BLaER1 treated with 17β-estradiol and CSF1 and Interleukin-3, amounts not matched to agents 10 nM and 100 nM (cell line): ENCODE measurements at regions not wholly inside any gene's neighbourhood (a gene's known extent, or its start where the extent isn't known, plus 50 kb on each side); places are given as distances from the start of the nearest gene placed in this dataset.

Experiments
- H3K27ac ChIP-seq, 11 experiments: shearing (Covaris generic); formaldehyde crosslinking; 2 replicates each; pipeline ENCODE4 v1.8.1; 2022
- H3K27me3 ChIP-seq, 11 experiments: shearing (Covaris generic); formaldehyde crosslinking; 2 replicates each; pipeline ENCODE4 v1.8.1; 2022
- H3K36me3 ChIP-seq, 11 experiments: shearing (Covaris generic); formaldehyde crosslinking; 2 replicates each; pipeline ENCODE4 v1.8.1; 2022
- H3K4me1 ChIP-seq, 10 experiments: shearing (Covaris generic); formaldehyde crosslinking; 2 replicates each; pipeline ENCODE4 v1.8.1; 2022
- H3K4me2 ChIP-seq, 11 experiments: shearing (Covaris generic); formaldehyde crosslinking; 2 replicates each; pipeline ENCODE4 v1.8.1; 2022
- H3K4me3 ChIP-seq, 10 experiments: shearing (Covaris generic); formaldehyde crosslinking; 2 replicates each; pipeline ENCODE4 v1.8.1; 2022
- H3K9ac ChIP-seq, 11 experiments: shearing (Covaris generic); formaldehyde crosslinking; 2 replicates each; pipeline ENCODE4 v1.8.1; 2022
- H3K9me3 ChIP-seq, 11 experiments: shearing (Covaris generic); formaldehyde crosslinking; replicated peaks in 1 of 11; 2 replicates each; pipeline ENCODE4 v1.8.1; 2022
- H4K20me1 ChIP-seq, 11 experiments: shearing (Covaris generic); formaldehyde crosslinking; 2 replicates each; pipeline ENCODE4 v1.8.1; 2022
- Cebpa-rat ChIP-seq, 11 experiments: shearing (Covaris generic); IDR thresholded peaks; 2 replicates each; pipeline ENCODE4 v1.8.1; 2022

- Histone ChIP-seq H3K9ac (no peak overlapping the region), H3K4me3 (no peak overlapping the region), H3K36me3 (no peaks in the 10 kb centered on the region), H3K9me3 (peaks cover 0 to 9% (median 0%) of the 10 kb centered on the region in 11 experiments; a peak in 4 of 22 replicates), H3K4me1 (peaks cover 8 to 17% (median 11%) of the 10 kb centered on the region in 10 experiments; a peak in 19 of 20 replicates), H4K20me1 (no peaks in the 10 kb centered on the region), H3K4me2 (no peak overlapping the region), H3K27ac (no peak overlapping the region), H3K27me3 (no peaks in the 10 kb centered on the region)
- no peak for TF ChIP-seq Cebpa-rat (IDR thresholded peaks at IDR 0.05)
Observed at GRCh38 chr7:98506471-98506870, 105.6 kb upstream of the BAIAP2L1 start.

- Histone ChIP-seq H3K9me3 (peaks cover 43 to 53% (median 48%) of the 10 kb centered on the region in 11 experiments), H3K36me3 (no peaks in the 10 kb centered on the region), H3K4me2 (no peak overlapping the region), H3K9ac (no peak overlapping the region), H4K20me1 (no peaks in the 10 kb centered on the region), H3K4me3 (no peak overlapping the region), H3K27ac (no peak overlapping the region), H3K4me1 (peaks cover 8 to 14% (median 11%) of the 10 kb centered on the region in 10 experiments; a peak in 19 of 20 replicates), H3K27me3 (no peaks in the 10 kb centered on the region)
- TF ChIP-seq Cebpa-rat (IDR thresholded peaks at IDR 0.05), result no peak
Observed at GRCh38 chr7:98500764-98501163, 99.9 kb upstream of the BAIAP2L1 start.

- Histone ChIP-seq H4K20me1 (no peaks in the 10 kb centered on the region), H3K4me1 (peaks cover 0 to 13% (median 10%) of the 10 kb centered on the region in 10 experiments; a peak in 15 of 20 replicates), H3K9ac (no peak overlapping the region), H3K27ac (no peak overlapping the region), H3K4me3 (no peak overlapping the region), H3K27me3 (no peaks in the 10 kb centered on the region), H3K36me3 (no peaks in the 10 kb centered on the region), H3K4me2 (no peak overlapping the region), H3K9me3 (peaks cover 46 to 78% (median 54%) of the 10 kb centered on the region in 11 experiments)
- no peak for TF ChIP-seq Cebpa-rat (IDR thresholded peaks at IDR 0.05)
Observed at GRCh38 chr7:98496618-98497017, 95.7 kb upstream of the BAIAP2L1 start.

- no peak overlapping the region for H3K27ac ChIP-seq
Observed at GRCh38 chr7:98495200-98495955, 94.5 kb upstream of the BAIAP2L1 start.

GRCh38 chr7:98493030-98493778, 92.3 kb upstream of the BAIAP2L1 start:
- Histone ChIP-seq H3K4me2 (peak overlapping the region in 10 of 11 experiments; percentile 15 to 80 (median 58); a peak in 18 of 22 replicates), H3K36me3 (no peaks in the 10 kb centered on the region), H3K9ac (peak overlapping the region in 2 of 11 experiments; percentile 20 to 35; a peak in 1 of 22 replicates), H4K20me1 (no peaks in the 10 kb centered on the region), H3K4me3 (no peak overlapping the region), H3K4me1 (peaks cover 0 to 13% (median 10%) of the 10 kb centered on the region in 10 experiments; a peak in 15 of 20 replicates), H3K27ac (peak overlapping the region in 1 of 11 experiments; percentile 10; a peak in 1 of 22 replicates), H3K27me3 (no peaks in the 10 kb centered on the region), H3K9me3 (peaks cover 22 to 51% (median 29%) of the 10 kb centered on the region in 11 experiments)
- no peak for TF ChIP-seq Cebpa-rat (IDR thresholded peaks at IDR 0.05)

More at GRCh38 chr7:98495200-98495955, 94.5 kb upstream of the BAIAP2L1 start:
- TF ChIP-seq Cebpa-rat (IDR thresholded peaks at IDR 0.05), result no peak
- Histone ChIP-seq H4K20me1 (no peaks in the 10 kb centered on the region), H3K9me3 (peaks cover 41 to 72% (median 49%) of the 10 kb centered on the region in 11 experiments), H3K4me2 (no peak overlapping the region), H3K4me1 (peaks cover 0 to 13% (median 10%) of the 10 kb centered on the region in 10 experiments; a peak in 15 of 20 replicates), H3K36me3 (no peaks in the 10 kb centered on the region), H3K4me3 (no peak overlapping the region), H3K9ac (no peak overlapping the region), H3K27me3 (no peaks in the 10 kb centered on the region)

GRCh38 chr7:98488167-98488566, 87.3 kb upstream of the BAIAP2L1 start:
- Histone ChIP-seq H3K36me3 (no peaks in the 10 kb centered on the region), H3K27me3 (no peaks in the 10 kb centered on the region), H3K9ac (no peak overlapping the region), H4K20me1 (no peaks in the 10 kb centered on the region), H3K4me1 (peaks cover 0 to 8% (median 6%) of the 10 kb centered on the region in 10 experiments; a peak in 15 of 20 replicates), H3K4me3 (no peak overlapping the region), H3K4me2 (no peak overlapping the region), H3K27ac (no peak overlapping the region), H3K9me3 (peaks cover 0 to 16% (median 5%) of the 10 kb centered on the region in 11 experiments; a peak in 6 of 22 replicates)
- no peak for TF ChIP-seq Cebpa-rat (IDR thresholded peaks at IDR 0.05)

GRCh38 chr7:98483964-98484545, 83.2 kb upstream of the BAIAP2L1 start:
- no peaks in the 10 kb centered on the region for H4K20me1 ChIP-seq
- H3K27me3 ChIP-seq, result no peaks in the 10 kb centered on the region
- TF ChIP-seq Cebpa-rat (IDR thresholded peaks at IDR 0.05), result no peak
- H3K4me2 ChIP-seq, result no peak overlapping the region
- no peak overlapping the region for H3K9ac ChIP-seq
- H3K27ac ChIP-seq, result no peak overlapping the region
- H3K4me1 ChIP-seq, result no peaks in the 10 kb centered on the region
- no peaks in the 10 kb centered on the region for H3K36me3 ChIP-seq
- no peak overlapping the region for H3K4me3 ChIP-seq
- H3K9me3 ChIP-seq, result peaks cover 12 to 25% (median 16%) of the 10 kb centered on the region in 11 experiments

- Histone ChIP-seq H3K27ac (no peak overlapping the region), H3K9me3 (peaks cover 12 to 25% (median 16%) of the 10 kb centered on the region in 11 experiments), H4K20me1 (no peaks in the 10 kb centered on the region), H3K4me3 (no peak overlapping the region), H3K4me1 (no peaks in the 10 kb centered on the region), H3K27me3 (no peaks in the 10 kb centered on the region), H3K36me3 (no peaks in the 10 kb centered on the region), H3K4me2 (no peak overlapping the region), H3K9ac (no peak overlapping the region)
- TF ChIP-seq Cebpa-rat (IDR thresholded peaks at IDR 0.05), result no peak
Observed at GRCh38 chr7:98483276-98483963, 82.5 kb upstream of the BAIAP2L1 start.
